ENCODE measurements at regions not wholly inside any gene's neighbourhood (a gene's known extent, or its start where the extent isn't known, plus 50 kb on each side); places are given as distances from the start of the nearest gene placed in this dataset.

DNA sequence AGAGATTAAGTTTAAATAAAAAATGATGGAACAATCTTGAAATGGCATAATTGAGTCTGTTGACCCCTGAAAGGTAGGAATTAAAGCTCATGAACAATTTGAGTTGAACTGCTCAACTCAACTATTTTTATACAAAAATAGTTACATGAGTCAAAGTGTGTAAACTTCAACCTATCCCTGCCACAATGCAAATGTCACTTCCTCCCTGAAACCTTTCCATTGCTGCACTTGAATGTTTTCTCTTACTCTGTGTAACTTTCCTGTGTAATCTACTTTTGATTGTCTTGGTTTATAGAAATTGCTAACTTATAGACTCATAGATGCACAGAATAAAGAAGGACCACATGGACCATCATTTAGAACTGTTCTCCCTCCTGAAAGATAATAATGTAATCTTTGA, 218.5 kb downstream of the GBA3 start:
- no peak overlapping the region for H3K27ac Mint-ChIP-seq
- no peaks in the 10 kb centered on the region for H3K36me3 Mint-ChIP-seq
- no peaks in the 10 kb centered on the region for H3K4me1 Mint-ChIP-seq
- POLR2A ChIA-PET: no interaction called here
- ATAC-seq (no peak), DNase-seq (no peak)
- peaks cover 0 to 13% (median 2%) of the 10 kb centered on the region in 9 donors for H3K9me3 Mint-ChIP-seq
- H3K27me3 Mint-ChIP-seq: peaks cover 0 to 4% (median 0%) of the 10 kb centered on the region in 5 donors
- no peak overlapping the region for H3K4me3 Mint-ChIP-seq

DNA sequence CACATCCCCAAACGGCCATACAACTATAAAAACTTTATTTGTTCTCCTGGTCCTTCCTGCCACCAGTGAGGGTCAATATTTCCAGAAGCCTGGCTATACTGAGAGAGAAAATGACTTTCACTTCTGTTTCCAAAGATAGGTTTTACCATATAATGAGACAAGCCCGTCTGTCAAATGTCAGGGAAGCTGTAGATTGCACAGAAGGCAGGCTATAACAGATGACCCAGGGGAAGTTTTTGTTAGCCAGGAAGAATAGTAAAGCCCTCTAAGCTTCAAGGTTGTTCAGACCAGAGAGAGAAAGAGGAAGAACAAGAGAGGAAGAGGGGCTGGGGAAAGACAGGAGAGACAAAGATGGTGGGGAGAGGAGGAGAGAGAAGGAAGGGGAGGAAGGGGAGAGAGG, 217.5 kb downstream of the GBA3 start:
- Mint-ChIP-seq H3K4me3 (no peak overlapping the region), H3K9me3 (peaks cover 0 to 16% (median 2%) of the 10 kb centered on the region in 9 donors), H3K27me3 (peaks cover 0 to 4% (median 0%) of the 10 kb centered on the region in 5 donors), H3K27ac (no peak overlapping the region), H3K4me1 (no peaks in the 10 kb centered on the region), H3K36me3 (no peaks in the 10 kb centered on the region)
- POLR2A ChIA-PET: no interaction called here
- ATAC-seq: no peak
- DNase-seq: no peak

GRCh38 chr4:22906045-22906444, 213.3 kb downstream of the GBA3 start:
- Mint-ChIP-seq H3K27me3 (peaks cover 0 to 4% (median 0%) of the 10 kb centered on the region in 5 donors), H3K27ac (no peak overlapping the region), H3K4me1 (no peaks in the 10 kb centered on the region), H3K4me3 (no peak overlapping the region), H3K9me3 (peaks cover 0 to 12% (median 2%) of the 10 kb centered on the region in 9 donors), H3K36me3 (no peaks in the 10 kb centered on the region)
- DNase-seq: no peak
- POLR2A ChIA-PET: no interaction called here
- no peak for ATAC-seq

GRCh38 chr4:22903913-22904312, 211.2 kb downstream of the GBA3 start:
- no peak for ATAC-seq
- Mint-ChIP-seq H3K4me1 (no peaks in the 10 kb centered on the region), H3K27ac (no peak overlapping the region), H3K4me3 (no peak overlapping the region), H3K9me3 (peaks cover 0 to 9% (median 1%) of the 10 kb centered on the region in 9 donors), H3K27me3 (no peaks in the 10 kb centered on the region), H3K36me3 (no peaks in the 10 kb centered on the region)
- DNase-seq: no peak
- POLR2A ChIA-PET: no interaction called here

GRCh38 chr4:22901631-22902030, 208.9 kb downstream of the GBA3 start:
- ATAC-seq: no peak
- POLR2A ChIA-PET: no interaction called here
- Mint-ChIP-seq H3K36me3 (no peaks in the 10 kb centered on the region), H3K4me1 (no peaks in the 10 kb centered on the region), H3K27ac (no peak overlapping the region), H3K4me3 (no peak overlapping the region), H3K9me3 (peaks cover 0 to 4% (median 0%) of the 10 kb centered on the region in 9 donors), H3K27me3 (peaks cover 2 to 11% (median 7%) of the 10 kb centered on the region in 5 donors)
- no peak for DNase-seq

DNA sequence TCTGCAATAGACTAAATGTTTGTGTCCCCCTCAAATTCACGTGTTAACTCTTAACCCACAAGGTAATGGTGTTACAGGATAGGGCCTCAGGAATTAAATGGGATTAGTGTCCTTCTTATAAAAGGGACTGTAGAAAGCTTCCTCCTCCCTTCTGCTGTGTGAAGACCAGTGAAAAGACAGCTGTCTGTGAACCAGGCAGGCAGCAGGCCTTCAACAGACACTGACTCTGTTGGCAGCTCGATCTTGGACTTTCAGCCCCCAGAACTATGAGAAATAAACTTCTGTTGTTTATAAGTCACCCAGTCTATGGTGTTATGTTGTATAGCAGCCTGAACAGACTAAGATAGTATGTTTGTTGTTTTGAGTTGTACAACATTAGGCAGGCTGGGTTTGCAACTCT, 208.1 kb downstream of the GBA3 start:
- H3K36me3 Mint-ChIP-seq: no peaks in the 10 kb centered on the region
- H3K27me3 Mint-ChIP-seq: peaks cover 2 to 11% (median 7%) of the 10 kb centered on the region in 5 donors
- ATAC-seq: no peak
- H3K9me3 Mint-ChIP-seq: peaks cover 0 to 1% (median 0%) of the 10 kb centered on the region in 9 donors
- H3K4me1 Mint-ChIP-seq: no peaks in the 10 kb centered on the region
- H3K27ac Mint-ChIP-seq: no peak overlapping the region
- POLR2A ChIA-PET: no interaction called here
- DNase-seq: no peak
- no peak overlapping the region for H3K4me3 Mint-ChIP-seq

DNA sequence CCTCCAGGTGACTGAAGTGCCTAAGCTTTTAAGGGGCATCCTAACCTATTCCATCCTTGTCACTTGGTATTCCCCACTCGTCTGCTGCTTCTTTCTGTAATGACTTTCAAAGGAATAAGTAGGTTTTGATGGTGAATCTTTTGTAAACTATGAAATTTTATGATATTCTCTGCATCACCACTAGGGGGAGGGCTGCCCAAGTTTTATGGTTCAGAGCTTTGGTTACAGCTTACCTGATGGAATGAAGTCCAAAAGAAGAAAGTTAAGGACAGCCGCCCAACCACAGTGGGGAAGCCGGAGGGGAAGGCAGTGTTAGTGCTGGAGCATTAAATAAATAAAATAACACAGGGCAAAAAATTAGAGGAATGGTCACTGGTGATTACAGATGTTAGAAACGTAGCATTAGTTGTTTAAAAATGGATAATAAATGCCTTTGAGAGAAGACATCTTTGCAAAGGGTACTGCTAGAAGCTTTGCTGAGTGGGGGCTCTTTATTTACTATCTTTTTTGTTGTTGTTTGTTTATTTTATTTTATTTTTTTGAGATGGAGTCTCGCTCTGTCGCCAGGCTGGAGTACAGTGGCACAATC, 204.9 kb downstream of the GBA3 start:
- Mint-ChIP-seq H3K4me3 (no peak overlapping the region), H3K4me1 (no peaks in the 10 kb centered on the region), H3K27ac (peak overlapping the region in 1 of 10 donors; percentile 0), H3K36me3 (no peaks in the 10 kb centered on the region), H3K27me3 (peaks cover 2 to 20% (median 11%) of the 10 kb centered on the region in 5 donors), H3K9me3 (no peaks in the 10 kb centered on the region)
- DNase-seq (peak in 4 of 10 donors; percentile 1 to 27 (median 12)), ATAC-seq (no peak)
- POLR2A ChIA-PET: no interaction called here

GRCh38 chr4:22895482-22895881, 202.7 kb downstream of the GBA3 start:
- peaks cover 0 to 8% (median 0%) of the 10 kb centered on the region in 9 donors for H3K9me3 Mint-ChIP-seq
- H3K36me3 Mint-ChIP-seq: no peaks in the 10 kb centered on the region
- ATAC-seq (no peak), DNase-seq (no peak)
- peaks cover 2 to 20% (median 11%) of the 10 kb centered on the region in 5 donors for H3K27me3 Mint-ChIP-seq
- H3K4me3 Mint-ChIP-seq: no peak overlapping the region
- POLR2A ChIA-PET: no interaction called here
- H3K4me1 Mint-ChIP-seq: no peaks in the 10 kb centered on the region
- no peak overlapping the region for H3K27ac Mint-ChIP-seq

- no peak overlapping the region for H3K4me3 Mint-ChIP-seq
- POLR2A ChIA-PET: no interaction called here
- DNase-seq: no peak
- peaks cover 0 to 3% (median 0%) of the 10 kb centered on the region in 9 donors for H3K9me3 Mint-ChIP-seq
- peaks cover 0 to 19% (median 0%) of the 10 kb centered on the region in 5 donors for H3K27me3 Mint-ChIP-seq
- H3K27ac Mint-ChIP-seq: no peak overlapping the region
- no peak for ATAC-seq
- H3K4me1 Mint-ChIP-seq: no peaks in the 10 kb centered on the region
- H3K36me3 Mint-ChIP-seq: no peaks in the 10 kb centered on the region
Observed at GRCh38 chr4:22884157-22884556, 191.4 kb downstream of the GBA3 start.

DNA sequence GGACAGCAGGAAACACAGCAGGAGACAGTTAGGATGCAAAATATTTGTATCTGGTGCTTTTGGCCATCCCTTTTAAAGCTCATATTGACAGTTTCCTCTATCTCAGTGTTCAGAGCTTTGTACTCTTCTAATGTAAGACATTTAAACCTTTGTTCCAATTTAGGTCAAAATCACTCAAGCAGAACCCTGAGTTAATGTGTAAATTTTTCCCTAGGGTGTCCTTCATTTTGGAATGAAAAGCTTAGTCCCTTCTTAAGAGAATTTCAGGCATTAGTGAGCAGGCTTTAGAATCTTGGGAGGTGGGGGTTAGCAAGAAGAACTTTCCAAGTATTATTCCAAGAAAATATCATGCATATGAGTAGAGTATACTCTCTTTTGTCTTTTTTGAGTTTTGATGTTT, 188.7 kb downstream of the GBA3 start:
- H3K27me3 Mint-ChIP-seq: peaks cover 0 to 19% (median 0%) of the 10 kb centered on the region in 5 donors
- DNase-seq (no peak), ATAC-seq (no peak)
- no peak overlapping the region for H3K4me3 Mint-ChIP-seq
- POLR2A ChIA-PET: no interaction called here
- no peaks in the 10 kb centered on the region for H3K36me3 Mint-ChIP-seq
- peaks cover 0 to 4% (median 0%) of the 10 kb centered on the region in 9 donors for H3K9me3 Mint-ChIP-seq
- no peak overlapping the region for H3K27ac Mint-ChIP-seq
- H3K4me1 Mint-ChIP-seq: no peaks in the 10 kb centered on the region

GRCh38 chr4:22877486-22878052, 184.8 kb downstream of the GBA3 start:
- Mint-ChIP-seq H3K4me1 (no peaks in the 10 kb centered on the region), H3K9me3 (peaks cover 0 to 11% (median 0%) of the 10 kb centered on the region in 9 donors), H3K27ac (no peak overlapping the region), H3K27me3 (peaks cover 0 to 20% (median 0%) of the 10 kb centered on the region in 5 donors), H3K36me3 (no peaks in the 10 kb centered on the region), H3K4me3 (no peak overlapping the region)
- POLR2A ChIA-PET: no interaction called here
- ATAC-seq (no peak), DNase-seq (no peak)

GRCh38 chr4:22876270-22876669, 183.5 kb downstream of the GBA3 start:
- peaks cover 0 to under 1% (median 0%) of the 10 kb centered on the region in 4 donors for H3K4me1 Mint-ChIP-seq
- POLR2A ChIA-PET: no interaction called here
- peaks cover 0 to 11% (median 0%) of the 10 kb centered on the region in 9 donors for H3K9me3 Mint-ChIP-seq
- H3K27ac Mint-ChIP-seq: no peak overlapping the region
- DNase-seq (no peak), ATAC-seq (no peak)
- H3K36me3 Mint-ChIP-seq: no peaks in the 10 kb centered on the region
- H3K27me3 Mint-ChIP-seq: peaks cover 0 to 17% (median 0%) of the 10 kb centered on the region in 5 donors
- H3K4me3 Mint-ChIP-seq: no peak overlapping the region

- no peak overlapping the region for H3K27ac Mint-ChIP-seq
- peaks cover 0 to 17% (median 0%) of the 10 kb centered on the region in 5 donors for H3K27me3 Mint-ChIP-seq
- POLR2A ChIA-PET: no interaction called here
- DNase-seq (no peak), ATAC-seq (no peak)
- no peak overlapping the region for H3K4me3 Mint-ChIP-seq
- H3K36me3 Mint-ChIP-seq: no peaks in the 10 kb centered on the region
- peaks cover 0 to 1% (median 0%) of the 10 kb centered on the region in 4 donors for H3K4me1 Mint-ChIP-seq
- peaks cover 0 to 11% (median 0%) of the 10 kb centered on the region in 9 donors for H3K9me3 Mint-ChIP-seq
Observed at GRCh38 chr4:22875587-22876257, 183.0 kb downstream of the GBA3 start.

All from naive thymus-derived CD8-positive, alpha-beta T cell (primary cell).